ENCODE measurements at regions not wholly inside any gene's neighbourhood (a gene's known extent, or its start where the extent isn't known, plus 50 kb on each side); places are given as distances from the start of the nearest gene placed in this dataset.

DNA sequence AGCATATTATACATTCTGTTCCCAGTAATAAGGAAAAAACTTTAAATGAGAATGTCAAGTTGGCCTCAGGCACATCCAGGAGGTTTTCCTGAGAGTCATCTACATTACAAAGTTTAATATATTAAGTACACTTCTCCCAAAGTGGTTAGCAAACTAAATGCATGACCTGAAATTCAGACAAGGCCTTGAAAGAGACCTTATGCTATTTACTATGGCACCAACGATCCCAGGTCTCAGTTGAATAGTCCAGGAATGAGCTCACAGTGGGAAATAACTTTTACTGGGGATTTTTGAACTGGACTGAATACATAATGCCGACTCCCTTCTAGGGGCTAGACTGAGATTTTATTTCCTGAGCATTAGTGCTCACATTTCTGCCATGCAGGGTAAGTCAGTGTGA lies 1577.5 kb upstream of the PCDH7 start:
- Histone ChIP-seq H3K9ac (ENCODE audit: insufficient read depth, low read length) (no peak overlapping the region), H2AFZ (ENCODE audit: low read length) (no peak overlapping the region), H4K20me1 (ENCODE audit: control insufficient read depth, extremely low read depth, insufficient read depth, low read length) (no peaks in the 10 kb centered on the region), H3K4me3 (replicated peaks in 1 of 4; ENCODE audit: control extremely low read depth in 1 of 4, insufficient read depth in 1 of 4, low read depth in 3 of 4, low read length in 4 of 4) (no peak overlapping the region), H3K9me3 (ENCODE audit: control insufficient read depth, insufficient read depth, low read depth, low read length) (no peaks in the 10 kb centered on the region), H3K36me3 (ENCODE audit: control insufficient read depth, insufficient read depth, low read length) (no peaks in the 10 kb centered on the region), H3K27ac (ENCODE audit: insufficient read depth, low read length) (no peak overlapping the region), H3K79me2 (ENCODE audit: control insufficient read depth, insufficient read depth, low read length) (no peaks in the 10 kb centered on the region), H3K4me2 (ENCODE audit: extremely low read depth, insufficient read depth, low read length) (no peak overlapping the region), H3K27me3 (ENCODE audit: control insufficient read depth, insufficient read depth, low read length) (no peaks in the 10 kb centered on the region), H3K4me1 (ENCODE audit: control insufficient read depth, extremely low read depth, insufficient read depth, low read length) (no peaks in the 10 kb centered on the region)
- no peak for TF ChIP-seq CTCF (conservative IDR thresholded peaks at IDR 0.05 in 1 of 2, IDR thresholded peaks at IDR 0.05 in 1 of 2; ENCODE audit: low read depth in 1 of 2, low read length in 2 of 2)
- no peak for TF ChIP-seq EZH2 (IDR thresholded peaks at IDR 0.05; ENCODE audit: low read length, missing control alignments)
- no peak for DNase-seq (ENCODE audit: low read depth in 2 of 2)

- Histone ChIP-seq H3K4me2 (ENCODE audit: extremely low read depth, insufficient read depth, low read length) (no peak overlapping the region), H3K4me3 (replicated peaks in 1 of 4; ENCODE audit: control extremely low read depth in 1 of 4, insufficient read depth in 1 of 4, low read depth in 3 of 4, low read length in 4 of 4) (no peak overlapping the region), H3K9me3 (ENCODE audit: control insufficient read depth, insufficient read depth, low read depth, low read length) (no peaks in the 10 kb centered on the region), H3K27me3 (ENCODE audit: control insufficient read depth, insufficient read depth, low read length) (no peaks in the 10 kb centered on the region), H3K4me1 (ENCODE audit: control insufficient read depth, extremely low read depth, insufficient read depth, low read length) (no peaks in the 10 kb centered on the region), H3K36me3 (ENCODE audit: control insufficient read depth, insufficient read depth, low read length) (no peaks in the 10 kb centered on the region), H3K79me2 (ENCODE audit: control insufficient read depth, insufficient read depth, low read length) (no peaks in the 10 kb centered on the region), H3K9ac (ENCODE audit: insufficient read depth, low read length) (no peak overlapping the region), H4K20me1 (ENCODE audit: control insufficient read depth, extremely low read depth, insufficient read depth, low read length) (no peaks in the 10 kb centered on the region), H2AFZ (ENCODE audit: low read length) (no peak overlapping the region), H3K27ac (ENCODE audit: insufficient read depth, low read length) (no peak overlapping the region)
- no peak for TF ChIP-seq EZH2 (IDR thresholded peaks at IDR 0.05; ENCODE audit: low read length, missing control alignments)
- TF ChIP-seq CTCF (conservative IDR thresholded peaks at IDR 0.05 in 1 of 2, IDR thresholded peaks at IDR 0.05 in 1 of 2; ENCODE audit: low read depth in 1 of 2, low read length in 2 of 2): no peak
- no peak for DNase-seq (ENCODE audit: low read depth in 2 of 2)
Measured at GRCh38 chr4:29151584-29151983, 1568.6 kb upstream of the PCDH7 start.

DNA sequence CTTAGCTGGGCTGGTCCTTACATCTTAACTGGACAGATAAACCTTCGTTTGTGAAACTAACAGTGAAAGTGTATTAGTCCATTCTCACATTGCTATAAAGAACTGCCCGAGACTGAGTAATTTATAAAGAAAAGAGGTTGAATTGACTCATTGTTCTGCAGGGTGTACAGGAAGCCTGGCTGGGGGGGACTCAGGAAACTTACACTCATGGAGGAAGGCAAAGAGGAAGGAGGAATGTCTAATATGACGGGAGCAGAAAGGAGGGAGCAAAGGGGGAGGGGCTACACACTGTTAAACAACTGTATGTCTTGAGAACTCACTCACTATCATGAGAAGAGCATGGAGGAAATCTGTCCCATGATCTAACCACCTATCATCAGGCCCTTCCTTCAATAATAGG lies 1566.5 kb upstream of the PCDH7 start:
- Histone ChIP-seq H3K4me3 (replicated peaks in 1 of 4; ENCODE audit: control extremely low read depth in 1 of 4, insufficient read depth in 1 of 4, low read depth in 3 of 4, low read length in 4 of 4) (no peak overlapping the region), H3K4me1 (ENCODE audit: control insufficient read depth, extremely low read depth, insufficient read depth, low read length) (no peaks in the 10 kb centered on the region), H3K9me3 (ENCODE audit: control insufficient read depth, insufficient read depth, low read depth, low read length) (no peaks in the 10 kb centered on the region), H3K27ac (ENCODE audit: insufficient read depth, low read length) (no peak overlapping the region), H3K27me3 (ENCODE audit: control insufficient read depth, insufficient read depth, low read length) (no peaks in the 10 kb centered on the region), H2AFZ (ENCODE audit: low read length) (no peak overlapping the region), H3K4me2 (ENCODE audit: extremely low read depth, insufficient read depth, low read length) (no peak overlapping the region), H3K9ac (ENCODE audit: insufficient read depth, low read length) (no peak overlapping the region), H3K79me2 (ENCODE audit: control insufficient read depth, insufficient read depth, low read length) (no peaks in the 10 kb centered on the region), H3K36me3 (ENCODE audit: control insufficient read depth, insufficient read depth, low read length) (no peaks in the 10 kb centered on the region), H4K20me1 (ENCODE audit: control insufficient read depth, extremely low read depth, insufficient read depth, low read length) (no peaks in the 10 kb centered on the region)
- TF ChIP-seq CTCF (conservative IDR thresholded peaks at IDR 0.05 in 1 of 2, IDR thresholded peaks at IDR 0.05 in 1 of 2; ENCODE audit: low read depth in 1 of 2, low read length in 2 of 2): no peak
- TF ChIP-seq EZH2 (IDR thresholded peaks at IDR 0.05; ENCODE audit: low read length, missing control alignments): no peak
- DNase-seq (ENCODE audit: low read depth in 2 of 2): no peak

All from fibroblast of lung (primary cell).